Retina (tissue), 1 donor: ENCODE measurements at regions not wholly inside any gene's neighbourhood (a gene's known extent, or its start where the extent isn't known, plus 50 kb on each side); places are given as distances from the start of the nearest gene placed in this dataset.

Experiments used
- DNase-seq: peaks from one replicate; pipeline ENCODE4 v3.0.0-alpha.2; 2016

- no peak for DNase-seq
Measured at GRCh38 chr12:124227951-124228711, 66.8 kb upstream of the RFLNA start.

- DNase-seq: no peak
Measured at GRCh38 chr12:124229520-124229919, 65.4 kb upstream of the RFLNA start.

DNA sequence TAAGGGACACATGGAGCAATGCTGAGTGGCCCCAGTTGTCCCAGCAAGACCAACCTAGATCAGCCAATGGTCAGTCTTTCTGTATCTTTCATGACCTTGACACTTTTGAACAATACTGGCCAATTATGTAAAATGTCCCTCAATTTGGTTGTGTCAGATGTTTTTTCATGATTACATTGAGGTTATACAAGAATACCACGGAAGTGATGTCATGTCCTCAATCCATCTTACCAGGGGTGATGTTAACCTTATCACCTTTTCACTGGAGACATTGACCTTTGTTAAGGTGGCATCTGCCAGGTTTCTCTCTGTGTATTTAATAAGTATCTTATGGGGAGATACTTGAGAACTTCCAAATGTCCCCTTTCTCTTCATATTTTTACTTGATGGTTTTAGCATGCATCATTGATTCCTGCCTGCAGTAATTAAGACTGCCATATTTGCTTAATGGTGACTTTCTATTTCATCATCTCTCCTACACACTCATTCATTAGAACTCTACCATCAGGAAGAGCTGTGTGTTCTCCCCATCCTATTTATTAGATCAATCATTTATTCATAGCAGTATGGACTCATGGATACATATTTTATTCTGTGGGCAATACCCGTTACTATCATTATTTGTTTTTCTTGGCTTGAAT lies 64.7 kb upstream of the RFLNA start:
- no peak for DNase-seq

- DNase-seq: no peak
Measured at GRCh38 chr12:124230789-124231188, 64.1 kb upstream of the RFLNA start.

DNA sequence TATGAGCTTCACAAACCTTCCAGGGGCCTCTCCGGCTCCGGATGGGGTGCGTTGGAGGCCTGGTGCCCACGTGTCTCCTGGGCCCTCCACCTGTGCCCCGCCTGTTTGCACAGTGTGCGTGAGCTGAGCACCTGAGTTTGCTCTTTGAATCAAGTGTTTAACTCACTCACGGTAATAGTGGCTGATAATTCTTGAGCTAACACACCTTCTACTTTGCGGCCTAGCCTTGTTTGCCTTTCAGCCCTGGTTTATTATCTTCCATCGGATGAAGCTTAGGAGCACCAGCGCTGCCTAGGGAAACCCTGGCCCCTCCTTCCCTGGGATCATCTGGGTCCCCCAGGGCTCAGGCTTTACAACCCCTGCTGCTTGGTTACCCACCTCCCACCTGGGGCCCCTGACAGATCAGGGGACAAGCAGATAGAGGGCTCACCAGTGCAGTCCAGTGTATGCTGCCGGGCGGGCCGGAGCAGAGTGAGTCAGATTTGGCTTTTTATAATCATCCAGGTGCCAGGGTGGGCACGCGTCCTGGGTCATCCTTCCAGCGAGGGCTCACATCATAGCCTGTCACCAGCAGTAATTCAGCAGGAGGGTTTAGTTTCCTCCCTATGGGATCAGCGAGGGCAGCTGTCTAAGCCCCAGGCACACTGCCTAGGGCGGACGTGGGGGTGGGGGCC lies 62.8 kb upstream of the RFLNA start:
- DNase-seq: no peak

DNA sequence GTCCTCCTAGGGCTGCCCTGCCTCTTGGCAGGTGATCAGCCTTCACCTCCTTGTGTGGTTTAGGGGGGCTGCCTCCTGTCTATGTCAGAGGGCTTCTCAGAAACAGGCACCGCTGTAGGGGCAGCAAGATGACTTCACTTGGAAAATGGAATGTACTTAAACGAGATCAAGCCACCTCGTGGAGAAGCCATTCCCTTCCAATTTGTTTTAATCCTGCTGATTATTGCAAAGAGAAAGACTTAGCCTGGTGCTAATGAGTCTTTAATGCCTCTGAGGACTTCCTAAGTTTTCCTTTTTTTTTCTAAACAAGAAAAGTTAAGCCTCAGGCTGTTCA lies 62.3 kb upstream of the RFLNA start:
- DNase-seq: no peak

GRCh38 chr12:124233041-124233796 lies 61.7 kb upstream of the RFLNA start:
- no peak for DNase-seq

DNA sequence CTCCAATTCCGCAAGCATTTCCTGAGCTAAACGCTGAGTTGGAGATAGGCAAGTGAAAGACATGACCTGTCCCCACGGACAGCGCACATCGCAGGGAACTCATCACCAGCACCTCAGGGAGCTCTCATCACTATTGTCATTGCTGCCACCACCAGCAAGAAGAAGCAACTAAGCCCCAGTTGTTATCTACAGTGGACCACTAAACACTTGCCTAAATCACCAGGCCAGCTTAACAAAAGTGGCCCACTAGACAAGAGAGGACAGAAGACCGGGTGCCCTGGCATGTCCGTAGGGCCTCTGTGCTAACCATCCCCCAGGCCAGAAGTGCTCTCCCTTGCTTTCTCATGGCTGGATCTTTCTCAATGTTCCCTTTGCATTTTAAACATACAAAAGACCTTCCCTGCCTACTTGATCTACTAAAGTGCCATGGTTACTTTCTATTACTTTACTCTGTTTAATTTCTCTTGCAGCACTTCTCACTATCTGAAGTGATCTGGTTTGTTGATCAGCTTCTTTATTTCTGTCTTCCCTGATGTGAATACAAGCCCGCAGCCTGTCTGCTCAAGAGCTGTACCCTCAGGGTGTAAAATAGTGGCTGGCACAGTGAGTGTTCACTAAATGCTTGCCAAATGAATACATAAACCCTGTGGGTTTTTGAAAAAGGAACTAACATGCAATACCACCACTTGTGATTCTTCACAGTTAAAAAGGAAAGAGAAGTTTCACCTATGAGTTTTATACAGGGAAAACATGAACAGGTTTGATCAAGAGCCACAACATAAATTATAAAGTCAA lies 60.9 kb upstream of the RFLNA start:
- no peak for DNase-seq

DNA sequence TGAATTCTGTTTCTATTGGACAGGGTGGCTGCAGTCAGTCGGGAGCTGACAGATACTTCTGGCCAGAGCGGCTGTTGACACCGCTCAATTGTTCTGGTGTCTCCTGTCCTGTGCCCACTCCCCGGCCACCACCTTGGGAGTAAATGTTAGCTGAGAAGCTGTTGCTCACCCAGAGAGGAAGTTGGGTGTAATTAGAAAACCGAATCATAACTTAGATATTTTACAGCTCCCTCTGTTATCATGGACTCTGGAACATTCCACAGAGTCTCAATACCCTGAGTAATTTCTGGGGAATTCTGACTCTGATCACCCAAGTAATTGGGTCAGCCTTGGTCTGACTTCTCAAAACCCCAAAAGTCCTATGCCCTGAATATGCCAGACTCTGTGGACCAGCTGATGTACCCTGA lies 58.3 kb upstream of the RFLNA start:
- no peak for DNase-seq

DNA sequence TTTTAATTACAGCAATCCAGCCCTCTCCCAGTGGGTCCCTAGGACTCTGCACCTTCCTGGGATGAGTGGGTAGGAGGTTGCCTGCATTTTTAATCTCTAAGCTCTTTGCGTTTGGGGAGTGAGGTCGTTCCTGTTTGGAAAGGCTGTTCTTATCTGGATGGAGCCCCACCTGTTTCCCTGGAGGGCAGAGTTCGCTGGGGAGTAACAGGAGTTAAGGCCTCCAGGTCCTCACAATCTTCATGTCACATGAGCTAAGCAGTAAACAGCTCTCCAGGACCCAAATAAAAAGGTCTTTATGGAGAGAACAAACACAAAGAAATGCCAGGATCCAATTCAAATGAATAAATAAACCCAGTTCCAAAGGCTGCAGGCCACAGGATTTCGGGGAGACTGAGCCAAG lies 56.0 kb upstream of the RFLNA start:
- no peak for DNase-seq

- no peak for DNase-seq
Measured at GRCh38 chr12:124240493-124240892, 54.4 kb upstream of the RFLNA start.

DNA sequence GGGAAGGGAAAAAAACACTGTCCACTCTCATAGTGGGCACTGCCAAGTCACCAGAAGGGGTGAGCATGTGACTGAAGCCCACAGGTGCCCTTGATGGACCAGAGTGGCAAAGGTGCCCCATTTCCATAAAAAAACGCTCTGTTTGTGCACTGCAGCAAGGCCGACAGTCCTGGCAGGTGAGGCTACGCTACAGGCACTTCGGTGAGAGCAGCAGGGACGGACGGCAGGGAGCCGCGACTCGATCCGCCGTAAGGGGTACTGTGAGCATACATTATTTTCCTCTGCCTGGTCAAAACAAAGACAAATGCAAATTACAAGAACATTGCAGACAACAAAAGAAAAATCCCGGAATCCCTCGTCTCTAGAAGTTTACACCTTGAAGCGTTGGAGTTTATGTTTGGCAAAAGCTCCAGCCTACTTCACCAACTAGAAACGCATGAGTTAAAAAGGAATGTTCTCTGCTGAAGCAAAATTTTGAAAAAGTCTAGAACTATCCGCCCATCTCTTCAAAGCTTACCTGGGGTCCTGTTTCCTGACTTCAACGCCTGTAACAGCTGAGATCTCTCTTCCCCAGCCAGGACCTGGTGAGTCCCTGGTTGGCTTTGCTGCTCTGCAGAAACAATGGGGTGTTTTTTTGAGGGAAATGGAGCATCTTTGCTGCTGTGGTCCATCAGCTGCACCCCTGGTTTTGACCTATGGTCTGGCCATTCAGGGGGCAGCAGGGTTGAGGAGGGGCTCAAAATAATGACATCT lies 52.9 kb upstream of the RFLNA start:
- no peak for DNase-seq

DNA sequence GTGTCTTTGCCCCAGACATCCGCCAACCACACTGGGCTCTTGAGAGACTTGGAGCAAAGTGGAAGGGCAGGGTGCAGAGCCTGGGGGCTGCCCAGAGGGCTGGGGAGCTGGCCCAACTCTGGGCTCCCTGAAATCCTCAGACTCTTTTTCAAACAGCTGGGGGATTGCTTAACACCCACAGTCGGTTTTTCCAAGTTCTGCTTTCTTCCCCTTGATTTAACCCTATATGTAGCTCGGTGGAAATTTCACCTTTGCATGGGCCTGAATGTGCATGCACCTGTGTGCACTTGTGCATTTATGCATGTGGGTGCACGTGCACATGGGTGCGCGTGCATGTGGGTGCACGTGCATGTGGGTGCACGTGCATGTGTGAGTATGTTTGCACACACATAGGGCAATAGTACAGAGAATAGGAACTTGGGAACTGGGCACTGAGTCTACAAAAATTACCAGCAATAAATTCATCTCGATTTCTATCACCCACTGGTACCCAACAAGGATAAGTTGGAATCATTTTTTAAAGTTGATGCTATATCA lies 52.3 kb upstream of the RFLNA start:
- DNase-seq: no peak

- DNase-seq: no peak
Measured at GRCh38 chr12:124243936-124244335, 51.0 kb upstream of the RFLNA start.
